Prostate gland (tissue), 2 donors: ENCODE measurements at regions not wholly inside any gene's neighbourhood (a gene's known extent, or its start where the extent isn't known, plus 50 kb on each side); places are given as distances from the start of the nearest gene placed in this dataset.

ENCODE experiments used
- CTCF ChIP-seq, 4 experiments: fragments of 200-600 bp in 2 of 4; fragments of 450-650 bp in 2 of 4; sonication (generic) in 2 of 4; IDR thresholded peaks; 1 replicate in 3 of 4; 2 replicates in 1 of 4; pipeline ENCODE4 v1.5.1; 2016 to 2019; ENCODE audit warnings: antibody characterized with exemption in 4 of 4, mild to moderate bottlenecking in 2 of 4, moderate library complexity in 2 of 4
- POLR2A ChIP-seq: fragments of 450-650 bp; IDR thresholded peaks from one replicate; pipeline ENCODE4 v1.6.1; 2016; ENCODE audit warnings: antibody characterized with exemption, mild to moderate bottlenecking

GRCh38 chr15:79609506-79609905 lies 177.4 kb downstream of the MINAR1 start:
- TF ChIP-seq CTCF (IDR thresholded peaks at IDR 0.05) (no peak), POLR2A (no peak)
